H9 (cell line): ENCODE measurements at regions not wholly inside any gene's neighbourhood (a gene's known extent, or its start where the extent isn't known, plus 50 kb on each side); places are given as distances from the start of the nearest gene placed in this dataset.
"Not testable (repeated sequence)": the region's sequence is repeated elsewhere in the genome, so short reads cannot be mapped to it uniquely, and the experiment has no call there.

Experiments used
- DNase-seq: peaks from one replicate; pipeline ENCODE4 v3.0.0-alpha.2; 2017
- H2AFZ ChIP-seq: one replicate; pipeline ENCODE4 v1.6.1; 2013; ENCODE audit warnings: mild to moderate bottlenecking, low read length, control low read depth, moderate library complexity
- H2AK5ac ChIP-seq: 2 replicates; pipeline ENCODE4 v1.6.1; 2013; ENCODE audit warnings: low read length, control low read depth, mixed read lengths; ENCODE audit not compliant: insufficient read length
- H2BK120ac ChIP-seq: one replicate; pipeline ENCODE4 v1.6.1; 2013; ENCODE audit warnings: low read depth, mild to moderate bottlenecking, low read length, control low read depth, inconsistent platforms; ENCODE audit not compliant: poor library complexity, severe bottlenecking
- H2BK12ac ChIP-seq: 2 replicates; pipeline ENCODE4 v1.6.1; 2013; ENCODE audit warnings: low read length, control low read depth, mixed read lengths, low read depth; ENCODE audit not compliant: insufficient read length
- H2BK15ac ChIP-seq: 2 replicates; pipeline ENCODE4 v1.6.1; 2013; ENCODE audit warnings: low read depth, low read length, control low read depth
- H2BK20ac ChIP-seq: one replicate; pipeline ENCODE4 v1.6.1; 2013; ENCODE audit warnings: low read depth, mild to moderate bottlenecking, low read length, control low read depth, inconsistent platforms; ENCODE audit not compliant: poor library complexity, severe bottlenecking
- H2BK5ac ChIP-seq: 2 replicates; pipeline ENCODE4 v1.6.1; 2013; ENCODE audit warnings: low read length, control low read depth, mixed read lengths; ENCODE audit not compliant: insufficient read length
- H3K14ac ChIP-seq: 2 replicates; pipeline ENCODE4 v1.6.1; 2013; ENCODE audit warnings: low read length, control low read depth; ENCODE audit not compliant: insufficient read depth
- H3K18ac ChIP-seq: 2 replicates; pipeline ENCODE4 v1.6.1; 2013; ENCODE audit warnings: low read depth, mild to moderate bottlenecking, mixed read lengths, low read length, control low read depth; ENCODE audit not compliant: insufficient read length
- H3K23ac ChIP-seq: 2 replicates; pipeline ENCODE4 v1.6.1; 2013; ENCODE audit warnings: low read length, control low read depth, mixed read lengths, low read depth; ENCODE audit not compliant: insufficient read length
- H3K23me2 ChIP-seq: 2 replicates; pipeline ENCODE4 v1.6.1; 2013; ENCODE audit warnings: low read depth, mild to moderate bottlenecking, mixed read lengths, low read length, control low read depth; ENCODE audit not compliant: insufficient read length, poor library complexity, severe bottlenecking
- H3K27ac ChIP-seq: 2 replicates; pipeline ENCODE4 v1.5.1; 2013; ENCODE audit warnings: low read length, control low read depth, mixed read lengths, low read depth; ENCODE audit not compliant: insufficient read length
- H3K27me3 ChIP-seq: 2 replicates; pipeline ENCODE4 v1.6.1; 2013; ENCODE audit warnings: low read length, control low read depth, inconsistent platforms; ENCODE audit not compliant: insufficient read depth
- H3K4ac ChIP-seq: 2 replicates; pipeline ENCODE4 v1.6.1; 2013; ENCODE audit warnings: low read depth, mild to moderate bottlenecking, control low read depth, inconsistent platforms, low read length, moderate library complexity
- H3K4me1 ChIP-seq: 2 replicates; pipeline ENCODE4 v1.6.1; 2013; ENCODE audit warnings: low read length, control low read depth, inconsistent platforms; ENCODE audit not compliant: insufficient read depth
- H3K4me2 ChIP-seq: 2 replicates; pipeline ENCODE4 v1.6.1; 2013; ENCODE audit warnings: low read length, control low read depth, mixed read lengths; ENCODE audit not compliant: insufficient read length, insufficient read depth
- H3K56ac ChIP-seq: 2 replicates; pipeline ENCODE4 v1.6.1; 2013; ENCODE audit warnings: low read depth, mild to moderate bottlenecking, mixed read lengths, low read length, control low read depth; ENCODE audit not compliant: insufficient read length
- H3K79me1 ChIP-seq: 2 replicates; pipeline ENCODE4 v1.6.1; 2013; ENCODE audit warnings: low read depth, mild to moderate bottlenecking, moderate library complexity, low read length, control low read depth, inconsistent platforms; ENCODE audit not compliant: insufficient read depth, poor library complexity, severe bottlenecking
- H3K79me2 ChIP-seq: 2 replicates; pipeline ENCODE4 v1.6.1; 2013; ENCODE audit warnings: low read length, control low read depth, inconsistent platforms; ENCODE audit not compliant: insufficient read depth
- H3K9ac ChIP-seq: 2 replicates; pipeline ENCODE4 v1.6.1; 2013; ENCODE audit warnings: low read length, control low read depth, mixed read lengths; ENCODE audit not compliant: insufficient read length; ENCODE audit errors: extremely low read depth
- H3K9me3 ChIP-seq: one replicate; pipeline ENCODE4 v1.6.1; 2013; ENCODE audit warnings: low read depth, low read length, inconsistent platforms; ENCODE audit not compliant: control insufficient read depth
- H3T11ph ChIP-seq: one replicate; pipeline ENCODE4 v1.6.1; 2013; ENCODE audit warnings: mild to moderate bottlenecking, low read length, control low read depth, inconsistent platforms
- H4K20me1 ChIP-seq: one replicate; pipeline ENCODE4 v1.6.1; 2013; ENCODE audit not compliant: control insufficient read depth, insufficient read length, insufficient read depth
- H4K5ac ChIP-seq: 2 replicates; pipeline ENCODE4 v1.6.1; 2013; ENCODE audit warnings: low read depth, mild to moderate bottlenecking, mixed read lengths, low read length, control low read depth; ENCODE audit not compliant: insufficient read length
- H4K8ac ChIP-seq: replicated peaks from 2 replicates; pipeline ENCODE4 v1.6.1; 2013; ENCODE audit warnings: low read length, control low read depth, mixed read lengths, low read depth; ENCODE audit not compliant: insufficient read length
- H4K91ac ChIP-seq: 2 replicates; pipeline ENCODE4 v1.6.1; 2013; ENCODE audit warnings: low read depth, mild to moderate bottlenecking, moderate library complexity, mixed read lengths, low read length, control low read depth; ENCODE audit not compliant: insufficient read length
- H3K27ac Mint-ChIP-seq, 3 experiments: 2 replicates in 2 of 3; 3 replicates in 1 of 3; pipeline ENCODE4 v1.8.0; 2020 to 2021; ENCODE audit warnings: mixed read lengths in 3 of 3, mild to moderate bottlenecking in 1 of 3, moderate library complexity in 1 of 3
- H3K27me3 Mint-ChIP-seq: 2 replicates; pipeline ENCODE4 v1.8.0; 2021; ENCODE audit warnings: low read depth, mild to moderate bottlenecking, moderate library complexity, mixed read lengths
- H3K36me3 Mint-ChIP-seq, 3 experiments: 2 replicates in 2 of 3; 3 replicates in 1 of 3; pipeline ENCODE4 v1.8.0; 2020 to 2021; ENCODE audit warnings: low read depth in 3 of 3, mixed read lengths in 3 of 3; ENCODE audit not compliant: insufficient read depth in 1 of 3
- H3K4me1 Mint-ChIP-seq, 2 experiments: 2 replicates each; pipeline ENCODE4 v1.8.0; 2020; ENCODE audit warnings: mixed read lengths in 2 of 2
- H3K4me3 Mint-ChIP-seq, 2 experiments: 2 replicates in 1 of 2; 3 replicates in 1 of 2; pipeline ENCODE4 v1.8.0; 2020 to 2021; ENCODE audit warnings: mild to moderate bottlenecking in 2 of 2, mixed read lengths in 2 of 2, moderate library complexity in 1 of 2
- H3K9me3 Mint-ChIP-seq, 2 experiments: 2 replicates in 1 of 2; 3 replicates in 1 of 2; pipeline ENCODE4 v1.8.0; 2020; ENCODE audit warnings: mild to moderate bottlenecking in 2 of 2, mixed read lengths in 2 of 2, moderate library complexity in 1 of 2
- whole genome bisulfite sequencing: extraction: QIAGEN DNeasy Blood & Tissue Kit; methylation state at CpG from one replicate; pipeline ENCODE4 v1.1.7; 2013; ENCODE audit warnings: missing lambda C conversion rate, low lambda C conversion rate, mixed read lengths; ENCODE audit not compliant: insufficient read length; ENCODE audit errors: extremely low coverage; 5-methylcytosine and 5-hydroxymethylcytosine counted together
- TF ChIP-seq, protein P1 (sequence below): fragments of 200-600 bp; sonication (generic); conservative IDR thresholded peaks from 3 replicates; pipeline ENCODE4 v1.8.0; 2021; ENCODE audit warnings: antibody characterized with exemption, mild to moderate bottlenecking

DNA sequence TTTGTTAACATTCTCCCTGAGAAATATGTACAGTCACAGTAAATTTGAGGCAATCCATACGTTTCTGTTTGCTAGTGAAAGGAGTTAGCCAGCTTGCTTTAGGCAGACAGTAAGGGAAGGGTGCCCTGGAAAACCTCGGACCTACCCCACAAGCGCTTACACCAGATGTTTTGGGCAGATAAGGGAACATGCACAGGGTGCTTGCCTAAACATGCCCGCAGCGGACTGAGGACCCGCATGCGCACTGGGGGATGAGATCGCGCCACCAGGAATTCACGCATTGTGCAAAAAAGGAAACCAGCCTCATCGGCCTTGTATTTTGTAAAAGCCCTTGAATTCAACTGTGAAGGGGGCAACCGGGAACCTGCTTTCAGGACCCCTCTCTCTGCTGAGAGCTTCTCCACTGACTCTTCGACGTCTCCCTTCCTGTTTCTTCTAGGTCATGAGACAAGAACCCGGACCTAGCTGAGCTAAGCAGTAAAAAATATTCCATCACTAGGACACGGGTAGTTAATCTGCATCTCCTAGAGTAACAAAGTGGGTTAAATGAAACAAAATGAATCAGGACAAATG, 1399.2 kb upstream of the ATXN8OS start:
- Histone ChIP-seq H3K27ac (no peak overlapping the region), H3K23me2 (no peaks in the 10 kb centered on the region), H2BK120ac (no peak overlapping the region), H4K20me1 (no peaks in the 10 kb centered on the region), H4K8ac (no peak overlapping the region), H3K79me1 (no peaks in the 10 kb centered on the region), H3K14ac (no peak overlapping the region), H3K4me2 (no peak overlapping the region), H2AFZ (no peak overlapping the region), H2AK5ac (no peak overlapping the region), H3K79me2 (no peaks in the 10 kb centered on the region), H3K18ac (no peak overlapping the region), H2BK20ac (no peak overlapping the region), H3K27me3 (no peaks in the 10 kb centered on the region), H2BK15ac (no peak overlapping the region), H2BK12ac (no peak overlapping the region), H3K9ac (no peak overlapping the region), H2BK5ac (no peak overlapping the region), H4K5ac (no peak overlapping the region), H3K4ac (no peak overlapping the region), H4K91ac (no peak overlapping the region), H3K23ac (no peak overlapping the region), H3T11ph (no peak overlapping the region), H3K56ac (no peak overlapping the region), H3K9me3 (no peaks in the 10 kb centered on the region), H3K4me1 (peaks cover 3% of the 10 kb centered on the region; the same call in 1 of the 2 replicates)
- peak; percentile 28 for DNase-seq
- H3K4me1 Mint-ChIP-seq = peaks cover 24 to 25% of the 10 kb centered on the region in 2 experiments
- H3K27ac Mint-ChIP-seq = peak overlapping the region in 2 of 3 experiments; percentile 46 to 48; a peak in 2 of 7 replicates
- H3K36me3 Mint-ChIP-seq = peaks cover 3 to 25% (median 7%) of the 10 kb centered on the region in 3 experiments; a peak in 6 of 7 replicates
- no peak overlapping the region for H3K4me3 Mint-ChIP-seq
- no CpG with 5 or more reads among the region's 16 CpGs for WGBS
- TF ChIP-seq, protein P1, sequence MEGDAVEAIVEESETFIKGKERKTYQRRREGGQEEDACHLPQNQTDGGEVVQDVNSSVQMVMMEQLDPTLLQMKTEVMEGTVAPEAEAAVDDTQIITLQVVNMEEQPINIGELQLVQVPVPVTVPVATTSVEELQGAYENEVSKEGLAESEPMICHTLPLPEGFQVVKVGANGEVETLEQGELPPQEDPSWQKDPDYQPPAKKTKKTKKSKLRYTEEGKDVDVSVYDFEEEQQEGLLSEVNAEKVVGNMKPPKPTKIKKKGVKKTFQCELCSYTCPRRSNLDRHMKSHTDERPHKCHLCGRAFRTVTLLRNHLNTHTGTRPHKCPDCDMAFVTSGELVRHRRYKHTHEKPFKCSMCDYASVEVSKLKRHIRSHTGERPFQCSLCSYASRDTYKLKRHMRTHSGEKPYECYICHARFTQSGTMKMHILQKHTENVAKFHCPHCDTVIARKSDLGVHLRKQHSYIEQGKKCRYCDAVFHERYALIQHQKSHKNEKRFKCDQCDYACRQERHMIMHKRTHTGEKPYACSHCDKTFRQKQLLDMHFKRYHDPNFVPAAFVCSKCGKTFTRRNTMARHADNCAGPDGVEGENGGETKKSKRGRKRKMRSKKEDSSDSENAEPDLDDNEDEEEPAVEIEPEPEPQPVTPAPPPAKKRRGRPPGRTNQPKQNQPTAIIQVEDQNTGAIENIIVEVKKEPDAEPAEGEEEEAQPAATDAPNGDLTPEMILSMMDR = no peak
- H3K9me3 Mint-ChIP-seq = peaks cover 15 to 22% of the 10 kb centered on the region in 2 experiments
- H3K27me3 Mint-ChIP-seq = peaks cover 5% of the 10 kb centered on the region

DNA sequence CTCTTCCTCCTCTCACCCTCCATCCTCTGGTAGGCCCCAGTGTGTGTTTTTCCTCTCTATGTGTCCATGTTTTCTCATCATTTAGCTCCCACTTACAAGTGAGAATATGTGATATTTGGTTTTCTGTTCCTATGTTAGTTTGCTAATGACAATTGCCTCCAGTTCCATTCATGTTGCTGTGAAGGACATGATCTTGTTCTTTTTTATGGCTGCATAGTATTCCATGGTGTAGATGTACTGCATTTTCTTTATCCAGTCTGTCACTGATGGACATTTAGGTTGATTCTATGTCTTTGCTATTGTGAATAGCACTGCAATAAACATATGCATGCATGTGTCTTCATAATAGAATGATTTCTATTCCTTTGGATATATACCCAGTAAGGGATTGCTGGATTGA, 1401.6 kb upstream of the ATXN8OS start:
- not testable (repeated sequence) for H3K4ac ChIP-seq, H3K56ac ChIP-seq, H3K14ac ChIP-seq, H3K4me3 Mint-ChIP-seq, H3K27ac ChIP-seq, H3K23ac ChIP-seq, H3K4me2 ChIP-seq, H3K27me3 Mint-ChIP-seq, H2BK120ac ChIP-seq, H3K79me2 ChIP-seq, H3K4me1 ChIP-seq, H4K91ac ChIP-seq, H4K20me1 ChIP-seq, H3K18ac ChIP-seq, H3K79me1 ChIP-seq, H3K23me2 ChIP-seq, H3K27me3 ChIP-seq, H2BK20ac ChIP-seq, H2AFZ ChIP-seq, H2BK15ac ChIP-seq, H2BK5ac ChIP-seq, H2AK5ac ChIP-seq, DNase-seq, H3K4me1 Mint-ChIP-seq, H3T11ph ChIP-seq, H2BK12ac ChIP-seq, H3K9me3 ChIP-seq, H3K9ac ChIP-seq, H3K27ac Mint-ChIP-seq, H4K8ac ChIP-seq, H4K5ac ChIP-seq
- H3K36me3 Mint-ChIP-seq = peaks cover 3 to 32% (median 7%) of the 10 kb centered on the region in 3 experiments; a peak in 6 of 7 replicates
- peaks cover 15 to 25% of the 10 kb centered on the region in 2 experiments for H3K9me3 Mint-ChIP-seq
